HG03442 (cell line): ENCODE measurements at regions not wholly inside any gene's neighbourhood (a gene's known extent, or its start where the extent isn't known, plus 50 kb on each side); places are given as distances from the start of the nearest gene placed in this dataset.

Experiments used
- ATAC-seq: cut with Tn5 transposase; IDR thresholded peaks from one replicate; pipeline ENCODE4 v1.9.1; 2021; ENCODE audit warnings: mild to moderate bottlenecking, moderate library complexity; ENCODE audit not compliant: unreplicated experiment

DNA sequence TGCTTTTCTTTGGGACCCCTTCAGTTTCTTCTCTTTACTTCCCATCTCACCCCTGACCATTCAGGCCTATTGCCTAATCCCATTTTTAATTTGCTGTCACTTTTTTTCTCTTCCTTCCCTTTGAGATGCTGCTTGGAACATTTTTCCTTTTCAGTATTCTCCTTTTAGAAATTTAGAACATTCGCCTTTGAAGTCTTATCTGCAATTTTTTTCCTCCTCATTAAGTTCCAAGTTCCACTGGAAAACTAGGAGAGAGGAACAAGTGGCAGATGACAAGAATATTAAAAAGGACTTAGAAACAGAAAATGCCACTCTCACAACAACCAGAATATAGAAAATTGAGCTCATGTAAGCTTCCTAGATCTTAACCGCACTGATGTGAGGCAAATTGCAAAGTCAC lies 126.6 kb downstream of the PSMG1 start:
- ATAC-seq = no peak

DNA sequence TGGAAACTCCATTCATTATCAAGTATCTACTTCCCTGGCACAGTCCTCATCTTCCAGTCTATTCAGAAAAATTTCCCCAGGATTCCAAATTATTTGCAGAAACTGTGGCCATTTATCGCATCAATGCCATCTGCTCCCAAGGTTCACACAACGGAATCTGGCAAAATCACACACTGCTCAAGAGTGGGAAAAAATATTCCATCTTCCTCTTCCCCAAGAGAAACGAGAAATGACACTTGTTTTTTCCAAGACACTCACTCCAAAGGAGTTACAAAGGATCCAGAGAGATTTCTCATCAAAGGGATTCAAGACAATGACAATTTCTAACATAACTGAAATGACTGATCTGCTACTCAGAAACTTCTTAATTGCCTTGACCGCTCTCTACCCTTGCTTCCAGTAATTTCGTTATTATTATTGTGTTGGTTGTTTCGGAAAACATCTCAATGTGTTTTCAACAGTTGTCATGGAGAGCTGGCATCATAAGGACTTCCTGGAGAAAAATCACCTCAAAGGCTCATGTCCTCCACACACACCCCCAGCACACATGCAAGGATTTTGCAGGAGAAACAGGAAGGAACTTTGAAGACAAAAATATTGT lies 128.0 kb downstream of the PSMG1 start:
- ATAC-seq = no peak

DNA sequence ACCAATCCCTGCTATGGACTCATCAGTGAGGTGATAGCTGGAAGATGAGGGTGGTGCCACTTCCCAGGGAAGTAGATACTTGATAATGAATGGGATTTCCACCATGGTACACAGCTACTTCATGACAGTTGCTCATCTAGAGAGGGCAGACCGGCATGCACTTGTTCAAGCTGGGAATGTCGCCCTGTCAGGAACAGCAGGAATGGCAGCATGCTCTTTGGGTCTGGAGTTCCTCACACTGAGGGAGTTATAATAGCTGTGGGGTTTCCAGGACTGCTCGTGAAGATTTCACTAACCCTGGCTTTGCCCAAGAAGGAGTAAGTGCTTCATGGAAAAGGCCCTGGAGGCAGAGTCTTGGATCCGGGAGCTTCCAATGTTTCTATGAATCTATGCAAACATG lies 129.2 kb downstream of the PSMG1 start:
- ATAC-seq = no peak

DNA sequence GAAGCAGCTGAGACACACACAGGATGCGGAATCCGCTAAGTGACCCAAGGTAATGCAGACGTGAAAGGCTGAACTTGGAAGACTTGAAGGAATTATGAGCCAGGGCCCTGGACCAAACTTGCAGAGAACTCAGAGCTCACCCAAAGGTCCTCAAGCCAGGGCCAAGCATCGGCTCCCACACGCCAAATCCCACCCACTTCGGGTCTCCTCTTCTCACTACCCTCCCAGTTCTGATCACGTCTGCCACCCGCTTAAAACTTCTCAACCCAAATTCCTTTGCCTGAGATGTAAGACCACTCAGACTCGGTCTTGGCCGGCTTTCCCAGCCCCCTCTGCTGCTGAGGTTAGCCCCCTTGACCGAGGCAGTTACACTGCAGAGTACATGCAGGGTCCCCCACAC lies 130.1 kb downstream of the PSMG1 start:
- ATAC-seq = no peak

DNA sequence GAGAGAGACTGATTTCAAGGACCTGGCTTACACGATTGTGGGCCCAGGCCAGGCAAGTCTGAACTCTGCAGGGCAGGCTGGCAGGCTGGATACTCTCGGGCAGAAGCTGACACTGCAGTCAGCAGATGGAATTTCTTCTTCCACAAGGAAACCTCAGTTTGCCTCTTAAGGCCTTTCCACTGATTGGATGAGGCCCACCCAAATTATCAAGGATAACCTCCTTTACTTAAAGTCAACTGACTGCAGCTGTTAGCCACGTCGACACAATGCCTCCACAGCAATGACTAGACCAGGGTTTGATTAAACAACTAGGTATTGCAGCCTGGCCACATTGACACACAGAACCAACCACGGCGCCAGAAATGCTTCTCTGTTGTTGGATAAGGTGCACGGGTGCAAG lies 130.5 kb downstream of the PSMG1 start:
- no peak for ATAC-seq

DNA sequence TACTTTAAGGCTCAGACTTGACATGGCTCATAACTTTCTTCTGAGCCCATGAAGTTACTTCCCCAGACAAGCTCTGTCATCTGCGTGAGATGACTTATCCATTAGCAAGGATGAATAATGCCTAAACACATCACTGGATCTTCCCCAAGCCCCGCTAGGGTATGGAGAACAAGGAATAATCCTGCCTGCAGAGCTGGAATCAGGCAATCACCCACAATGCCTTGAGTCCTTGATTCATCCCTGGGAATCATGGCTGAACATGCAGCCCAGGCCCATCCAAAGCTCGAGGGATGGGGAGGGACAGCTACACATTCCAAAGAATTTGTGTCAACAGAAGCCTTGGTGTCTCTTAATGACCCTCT lies 131.7 kb downstream of the PSMG1 start:
- ATAC-seq = no peak

DNA sequence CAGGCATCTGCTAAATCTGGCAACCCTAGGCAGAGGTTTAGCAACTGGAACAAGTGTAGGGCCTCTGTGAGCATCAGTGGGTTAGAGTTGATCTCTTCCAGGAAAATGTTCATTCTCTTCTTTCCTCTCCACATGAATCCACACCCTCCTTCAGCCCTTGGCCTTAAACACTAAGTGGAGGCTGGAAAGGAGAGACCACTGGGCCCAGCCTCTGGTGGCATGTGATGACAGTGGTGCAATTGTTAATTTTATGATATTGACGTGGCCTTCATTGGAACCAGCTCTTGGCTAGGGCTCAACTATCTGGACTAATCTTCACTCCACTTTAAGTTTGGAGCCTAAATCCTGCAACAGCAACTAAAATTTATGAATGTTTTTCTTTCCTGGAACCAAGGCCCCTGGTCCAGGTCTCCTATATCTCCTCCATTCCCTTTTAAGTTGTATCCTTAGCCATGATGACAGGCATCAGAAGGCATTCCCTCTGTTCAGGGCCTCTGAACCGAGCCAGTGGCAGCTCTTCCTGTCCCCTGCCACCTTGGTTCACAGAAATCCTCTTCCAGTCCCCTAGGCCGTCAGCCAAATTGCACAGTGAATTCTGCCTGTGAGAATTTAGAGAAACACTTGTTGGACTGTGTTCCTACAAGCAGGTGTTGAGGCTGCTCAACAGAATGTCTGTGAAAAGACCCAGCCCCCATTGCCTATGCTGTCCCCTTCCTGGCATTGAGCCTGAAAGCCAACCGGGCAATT lies 132.2 kb downstream of the PSMG1 start:
- ATAC-seq = no peak

DNA sequence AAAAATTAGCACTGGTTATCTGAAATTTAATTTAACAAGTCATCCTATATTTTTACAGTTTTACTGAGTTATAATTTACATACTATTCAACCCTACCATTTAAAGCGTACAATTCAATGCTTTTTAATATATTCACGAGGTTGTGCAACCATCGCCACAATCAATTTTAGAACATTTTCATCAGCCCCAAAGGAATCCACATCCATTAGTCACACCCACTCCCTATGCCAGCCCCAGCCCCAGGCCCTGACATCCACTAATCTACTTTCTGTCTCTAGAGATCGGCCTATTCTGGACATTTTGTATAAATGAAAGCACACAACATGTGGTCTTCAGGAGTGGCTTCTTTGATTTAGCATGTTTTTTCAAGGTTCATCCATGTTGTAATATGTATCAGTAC lies 134.7 kb downstream of the PSMG1 start:
- ATAC-seq = no peak

DNA sequence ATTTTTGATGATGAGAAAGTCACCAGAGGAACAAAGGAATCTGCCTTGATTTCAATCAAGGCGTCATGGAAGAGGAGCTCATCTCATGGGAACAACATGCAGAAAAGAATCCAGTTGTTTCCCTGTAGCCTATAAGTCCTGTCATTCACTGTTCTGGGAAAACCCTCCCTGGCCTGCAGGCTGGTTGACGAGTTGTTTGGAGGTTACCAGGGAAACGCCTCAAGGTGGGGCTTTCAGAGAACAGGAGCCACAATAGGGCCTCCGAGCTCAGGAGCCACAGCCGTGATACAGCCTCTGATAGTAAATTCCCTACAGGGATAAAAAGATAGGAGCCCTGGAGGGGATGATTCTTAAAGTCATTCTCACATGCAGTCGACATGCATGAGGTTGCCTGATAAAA lies 135.2 kb downstream of the PSMG1 start:
- ATAC-seq = no peak

DNA sequence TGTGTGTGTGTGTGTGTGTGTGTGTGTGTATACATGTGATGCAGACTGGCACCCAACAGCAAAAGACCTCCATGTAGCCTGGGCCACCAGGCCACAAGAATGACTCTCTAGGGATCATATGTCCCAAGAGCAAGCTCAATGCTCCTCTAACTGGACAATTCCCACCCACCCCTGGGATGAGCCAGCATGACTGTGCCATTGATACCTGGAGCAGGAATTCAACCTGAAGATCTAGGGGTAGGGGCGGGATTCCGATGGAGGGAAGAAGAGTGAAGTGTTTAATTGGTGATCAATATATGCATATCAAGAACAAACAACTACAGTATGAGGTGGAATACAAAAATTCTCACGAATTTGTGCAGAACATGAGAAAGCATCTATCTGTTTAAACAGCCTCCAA lies 136.2 kb downstream of the PSMG1 start:
- no peak for ATAC-seq

DNA sequence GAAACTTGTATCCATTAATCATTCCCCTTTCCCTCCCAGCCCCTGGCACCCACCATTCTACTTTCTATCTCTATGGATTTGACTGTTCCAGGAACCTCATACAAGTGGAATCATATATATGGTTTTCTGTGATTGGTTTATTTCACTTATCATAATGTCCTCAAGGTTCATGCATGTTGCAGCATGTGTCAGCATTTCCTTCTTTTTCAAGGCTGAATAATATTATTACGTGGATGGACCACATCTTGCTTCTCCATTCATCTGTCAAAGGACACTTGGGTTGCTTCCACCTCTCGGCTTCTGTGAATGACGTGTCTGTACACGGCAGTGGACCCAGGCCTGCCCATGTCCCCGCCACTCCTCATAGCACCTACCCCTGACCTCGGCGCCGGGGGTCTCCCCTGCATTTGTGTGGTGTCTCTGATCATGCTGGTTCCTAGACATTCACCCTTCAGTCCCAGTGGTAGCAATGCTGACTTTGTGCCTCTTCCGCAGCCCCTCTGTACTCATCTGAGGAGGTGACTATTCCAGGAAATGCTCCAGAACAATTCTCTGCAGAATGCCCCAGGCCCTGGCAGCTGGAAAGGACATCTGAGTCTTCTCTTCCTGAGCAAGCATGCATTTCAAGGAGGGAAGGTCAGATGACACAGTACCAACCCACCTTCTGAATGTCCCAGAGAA lies 136.9 kb downstream of the PSMG1 start:
- ATAC-seq = no peak

DNA sequence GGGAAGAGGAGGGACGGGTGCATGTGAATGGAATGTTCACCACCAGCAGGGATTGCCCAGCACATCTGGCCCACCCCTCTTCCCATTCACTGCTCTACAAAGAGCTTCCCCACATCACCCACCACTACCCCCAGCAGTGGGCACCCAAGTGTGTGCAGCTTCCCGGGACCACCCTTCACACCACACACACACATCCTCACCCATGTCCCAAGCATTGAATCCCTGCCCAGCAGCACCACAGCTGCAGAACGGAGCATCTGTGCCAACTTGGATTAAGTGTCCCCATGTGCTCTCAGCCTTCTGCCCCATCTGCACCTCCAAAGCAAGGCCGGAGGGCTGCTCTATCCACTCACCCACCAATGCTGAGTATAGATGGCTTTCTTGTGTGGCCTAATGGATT lies 141.4 kb downstream of the PSMG1 start:
- no peak for ATAC-seq

DNA sequence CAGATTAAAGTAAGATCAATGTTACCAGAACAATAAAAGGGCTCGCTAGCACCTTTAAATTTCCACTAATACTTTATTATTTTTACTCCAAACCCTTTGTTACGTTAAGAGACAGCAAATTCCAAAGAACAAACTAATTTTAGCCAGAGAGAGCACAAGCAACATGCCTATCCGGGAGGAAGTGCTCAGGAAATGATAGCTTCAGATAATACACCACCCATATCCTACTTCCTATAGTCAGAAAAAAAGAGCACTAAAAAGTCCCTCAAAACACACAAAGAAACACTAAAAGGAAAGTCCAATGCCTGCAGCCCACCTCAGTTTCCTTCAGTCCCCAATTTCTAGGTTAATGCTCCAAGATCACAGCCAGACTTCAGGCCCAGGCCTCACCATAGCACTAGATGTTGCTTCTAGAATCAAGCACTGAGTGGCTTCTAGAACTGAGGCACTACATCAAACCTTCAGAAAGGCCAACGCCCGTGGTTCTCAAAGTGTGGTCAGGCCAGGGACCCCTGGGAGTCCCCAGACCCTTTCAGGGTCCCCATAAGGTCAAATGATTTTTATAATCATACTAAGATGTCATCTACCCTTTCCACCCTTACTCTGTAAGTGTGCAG lies 142.6 kb downstream of the PSMG1 start:
- ATAC-seq = no peak

DNA sequence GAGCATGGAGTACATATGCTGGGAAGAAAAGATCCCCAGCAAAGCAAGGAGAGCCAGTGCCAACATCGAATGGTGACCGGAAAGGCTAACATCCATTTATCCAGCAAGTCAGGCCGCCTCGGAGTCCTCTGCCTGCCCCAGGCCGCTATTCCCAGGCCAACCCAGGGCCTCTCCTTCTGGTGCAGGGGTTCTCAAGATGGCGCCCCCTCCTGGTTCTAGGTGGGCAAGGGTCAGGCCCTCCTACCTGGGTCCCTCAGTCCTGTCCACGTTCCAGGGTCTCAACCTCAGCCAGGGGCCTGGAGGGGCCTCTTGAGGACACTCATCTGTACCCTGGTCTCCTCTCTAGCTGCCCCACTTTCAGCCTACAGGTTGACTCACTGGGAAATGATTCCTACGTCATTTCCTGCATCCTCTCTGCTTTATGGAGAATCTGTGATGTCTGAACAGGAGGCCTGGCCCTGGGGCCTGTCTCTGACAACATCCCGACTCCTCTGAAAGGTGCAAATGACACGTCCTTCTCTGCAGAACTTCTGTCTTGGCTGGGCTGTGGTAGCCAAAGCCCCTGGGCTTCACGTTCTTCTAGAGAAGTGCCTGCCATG lies 145.3 kb downstream of the PSMG1 start:
- no peak for ATAC-seq

DNA sequence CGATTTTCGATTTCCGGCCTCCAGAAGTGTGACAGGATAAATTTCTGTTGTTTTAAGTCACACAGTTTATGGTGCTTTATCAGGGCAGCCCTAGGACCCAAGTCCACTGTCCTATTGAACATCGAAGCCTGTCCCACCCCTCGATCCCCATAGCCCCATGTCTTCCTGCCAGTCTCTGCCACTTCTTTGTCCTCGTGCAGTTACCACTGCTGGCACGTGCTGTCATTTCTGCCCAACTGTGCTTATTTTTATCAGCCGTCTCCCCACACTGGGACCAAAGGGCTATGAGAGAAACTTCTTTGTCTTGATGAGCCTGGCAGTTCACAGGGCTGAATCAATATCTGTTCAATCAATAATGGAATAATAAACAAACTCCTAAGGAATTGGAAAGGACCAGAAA lies 146.7 kb downstream of the PSMG1 start:
- ATAC-seq = no peak

DNA sequence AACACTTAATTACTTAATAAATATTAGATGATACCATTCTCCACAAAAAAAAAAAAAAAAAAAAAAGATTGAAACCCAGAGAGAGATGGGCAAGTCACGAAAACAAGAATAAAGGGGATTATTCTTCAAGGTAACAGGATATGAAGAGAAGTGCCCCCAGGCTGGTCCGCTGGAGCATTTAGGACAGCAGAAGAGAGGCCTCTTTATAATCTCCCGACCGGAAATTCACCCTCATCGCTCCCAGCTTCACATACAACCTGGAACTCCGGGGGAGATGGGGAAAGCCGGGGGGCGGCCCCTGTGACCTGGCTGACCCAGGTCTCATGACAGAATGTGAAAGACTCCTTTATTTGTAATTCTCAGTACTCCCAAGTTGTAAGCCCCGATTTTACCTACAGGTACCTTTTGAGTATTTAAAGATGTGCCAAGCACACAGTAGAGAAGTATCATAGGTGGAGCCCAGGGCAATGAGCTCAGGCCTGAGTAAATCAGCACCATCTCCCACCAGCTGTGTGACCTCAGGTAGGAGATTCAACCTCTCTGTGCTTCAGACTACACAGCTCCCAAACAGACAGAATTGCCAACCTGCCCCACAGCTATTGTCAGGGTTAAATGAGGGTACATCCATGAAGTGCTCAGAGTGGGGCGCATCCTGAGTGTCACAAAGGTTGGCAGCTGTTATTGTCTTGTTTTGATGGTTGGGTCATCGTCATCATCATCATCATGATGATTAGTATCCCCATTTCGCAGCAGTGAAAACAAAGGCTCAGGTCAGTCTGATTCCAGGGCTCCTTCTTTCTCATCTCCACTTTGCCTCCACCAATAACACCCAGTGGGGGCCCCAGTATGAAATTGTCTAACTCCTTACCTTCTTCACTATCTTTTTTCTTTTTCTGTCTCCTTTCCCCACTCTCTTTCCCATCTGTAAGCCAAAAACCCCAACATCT lies 148.4 kb downstream of the PSMG1 start:
- no peak for ATAC-seq

DNA sequence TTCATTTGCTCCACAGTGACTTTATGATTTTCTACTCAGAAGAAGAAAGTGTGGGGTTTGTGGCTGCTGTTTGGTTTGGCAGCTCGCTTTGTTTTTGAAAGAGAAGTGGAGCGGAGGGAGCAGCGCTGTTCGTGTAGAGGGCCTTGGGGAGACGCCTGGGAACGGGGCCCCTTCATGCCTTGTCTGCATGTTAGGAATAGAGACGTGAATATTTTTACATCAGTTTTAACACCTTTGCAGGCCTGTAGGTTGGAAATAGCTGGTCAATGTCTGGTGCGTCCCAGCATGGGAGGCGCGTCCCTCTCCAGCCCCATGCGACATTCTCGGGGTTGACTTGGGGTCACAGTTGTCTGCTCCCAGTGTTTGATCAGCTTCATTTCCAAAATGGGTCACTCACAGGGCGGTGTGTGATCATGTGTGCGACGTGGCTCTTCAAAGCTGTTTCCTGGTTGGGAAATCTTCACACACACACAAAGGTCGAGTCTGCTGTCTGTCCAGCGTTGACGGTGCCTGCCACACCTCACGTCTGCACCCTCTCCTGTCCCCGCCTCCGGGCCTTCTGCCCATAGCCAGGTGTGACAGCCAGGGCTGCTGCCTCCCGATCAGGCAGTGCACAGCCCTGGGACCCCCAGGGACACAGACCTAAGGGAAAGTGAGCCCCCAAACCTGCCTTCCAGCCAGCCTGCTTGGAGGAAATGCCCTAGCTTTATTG lies 149.2 kb downstream of the PSMG1 start:
- ATAC-seq = no peak

DNA sequence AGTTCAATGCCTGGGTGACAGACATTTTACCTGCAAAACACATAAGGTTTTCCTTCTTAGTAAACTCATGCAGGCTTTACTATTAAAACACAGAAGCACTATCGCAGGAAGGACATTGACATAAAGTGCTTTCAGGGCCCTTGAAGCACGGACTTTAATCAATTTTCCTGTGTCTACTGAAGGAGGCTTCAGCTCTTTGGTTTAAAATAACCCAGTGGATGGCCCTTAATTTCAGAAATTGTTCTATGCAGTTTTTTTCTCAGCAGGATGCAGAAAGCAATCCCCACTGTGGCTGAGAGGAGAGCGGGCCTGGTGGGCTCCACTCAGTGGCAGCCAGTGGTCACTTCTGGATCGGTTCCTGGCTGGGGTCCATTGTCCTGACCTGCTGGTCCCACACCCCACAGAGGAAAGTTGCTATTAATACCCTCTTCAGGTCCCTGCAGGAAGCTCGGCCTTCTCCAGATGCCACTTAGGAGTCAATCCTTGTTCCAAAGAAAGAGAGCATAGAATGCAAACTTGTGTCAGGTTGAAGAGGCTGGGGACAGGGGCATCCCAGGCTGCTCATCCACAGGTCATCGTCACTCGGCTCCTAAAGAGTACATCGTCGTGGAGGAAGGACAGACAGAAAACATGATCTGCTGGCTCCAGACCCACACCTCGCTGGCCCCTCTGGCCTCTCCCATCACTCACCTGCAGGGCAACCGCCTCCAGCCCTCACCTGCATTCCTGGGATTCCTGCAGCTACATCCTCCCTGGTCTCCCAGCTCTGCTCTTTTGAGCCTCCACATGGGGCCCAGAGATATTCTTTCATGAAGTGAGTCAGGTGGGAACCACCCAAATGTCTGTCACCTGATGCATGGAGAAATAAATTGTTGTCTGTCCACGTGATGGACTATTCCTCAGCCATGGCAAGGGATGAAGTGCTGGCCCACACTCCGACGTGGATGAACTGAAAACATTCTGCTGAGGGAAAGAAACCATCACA lies 153.1 kb downstream of the PSMG1 start:
- ATAC-seq = no peak
